ENCODE measurements at regions not wholly inside any gene's neighbourhood (a gene's known extent, or its start where the extent isn't known, plus 50 kb on each side); places are given as distances from the start of the nearest gene placed in this dataset.

GRCh38 chr4:3861720-3862639, 95.8 kb downstream of the ADRA2C start:
- TF ChIP-seq POLR2A (IDR thresholded peaks at IDR 0.05) (no peak), CTCF (IDR thresholded peaks at IDR 0.05) (no peak)
- no peak overlapping the region for H3K27ac ChIP-seq
- intact Hi-C loops (cut with DNase I; ENCODE audit: low total_unique reads) = no loop called here

GRCh38 chr4:3862640-3863420, 96.6 kb downstream of the ADRA2C start:
- Histone ChIP-seq H3K4me3 (no peak overlapping the region), H3K27ac (no peak overlapping the region), H3K9me3 (no peaks in the 10 kb centered on the region), H3K27me3 (no peaks in the 10 kb centered on the region), H3K36me3 (no peaks in the 10 kb centered on the region), H3K4me1 (no peaks in the 10 kb centered on the region)
- TF ChIP-seq CTCF (IDR thresholded peaks at IDR 0.05) (no peak), POLR2A (IDR thresholded peaks at IDR 0.05) (no peak)
- DNase-seq = peak in 1 of 2 donors; percentile 25
- intact Hi-C loops (cut with DNase I; ENCODE audit: low total_unique reads) = no loop called here

More at GRCh38 chr4:3861720-3862639, 95.8 kb downstream of the ADRA2C start:
- Histone ChIP-seq H3K4me1 (no peaks in the 10 kb centered on the region), H3K4me3 (no peak overlapping the region), H3K36me3 (no peaks in the 10 kb centered on the region), H3K9me3 (no peaks in the 10 kb centered on the region), H3K27me3 (no peaks in the 10 kb centered on the region)
- no peak for DNase-seq

GRCh38 chr4:3863841-3864741, 97.9 kb downstream of the ADRA2C start:
- Histone ChIP-seq H3K4me3 (no peak overlapping the region), H3K36me3 (no peaks in the 10 kb centered on the region), H3K27me3 (no peaks in the 10 kb centered on the region), H3K9me3 (no peaks in the 10 kb centered on the region), H3K27ac (no peak overlapping the region), H3K4me1 (no peaks in the 10 kb centered on the region)
- DNase-seq = no peak
- intact Hi-C loops (cut with DNase I; ENCODE audit: low total_unique reads) = no loop called here
- TF ChIP-seq POLR2A (IDR thresholded peaks at IDR 0.05) = no peak
- TF ChIP-seq CTCF (IDR thresholded peaks at IDR 0.05) = no peak

GRCh38 chr4:3864742-3865721, 98.8 kb downstream of the ADRA2C start:
- intact Hi-C loops (cut with DNase I; ENCODE audit: low total_unique reads) = no loop called here
- DNase-seq = no peak
- TF ChIP-seq POLR2A (IDR thresholded peaks at IDR 0.05) (no peak), CTCF (IDR thresholded peaks at IDR 0.05) (no peak)

More at GRCh38 chr4:3864742-3865721, 98.8 kb downstream of the ADRA2C start:
- H3K9me3 ChIP-seq = no peaks in the 10 kb centered on the region
- no peaks in the 10 kb centered on the region for H3K27me3 ChIP-seq
- no peak overlapping the region for H3K27ac ChIP-seq
- no peaks in the 10 kb centered on the region for H3K36me3 ChIP-seq
- H3K4me3 ChIP-seq = no peak overlapping the region
- H3K4me1 ChIP-seq = no peaks in the 10 kb centered on the region
